ENCODE measurements at regions not wholly inside any gene's neighbourhood (a gene's known extent, or its start where the extent isn't known, plus 50 kb on each side); places are given as distances from the start of the nearest gene placed in this dataset.

GRCh38 chr10:90314718-90315117 is 543.1 kb downstream of the HTR7 start:
- Mint-ChIP-seq H3K4me1 (ENCODE audit: unreplicated experiment) (peaks cover 11% of the 10 kb centered on the region), H3K27me3 (ENCODE audit: unreplicated experiment) (peaks cover 2% of the 10 kb centered on the region), H3K27ac (ENCODE audit: unreplicated experiment) (no peak overlapping the region), H3K4me3 (ENCODE audit: unreplicated experiment) (no peak overlapping the region), H3K36me3 (ENCODE audit: low read depth, unreplicated experiment) (no peaks in the 10 kb centered on the region), H3K9me3 (ENCODE audit: unreplicated experiment) (no peaks in the 10 kb centered on the region)
- no peak for DNase-seq (ENCODE audit: low spot score)
- TF ChIP-seq, protein P1, sequence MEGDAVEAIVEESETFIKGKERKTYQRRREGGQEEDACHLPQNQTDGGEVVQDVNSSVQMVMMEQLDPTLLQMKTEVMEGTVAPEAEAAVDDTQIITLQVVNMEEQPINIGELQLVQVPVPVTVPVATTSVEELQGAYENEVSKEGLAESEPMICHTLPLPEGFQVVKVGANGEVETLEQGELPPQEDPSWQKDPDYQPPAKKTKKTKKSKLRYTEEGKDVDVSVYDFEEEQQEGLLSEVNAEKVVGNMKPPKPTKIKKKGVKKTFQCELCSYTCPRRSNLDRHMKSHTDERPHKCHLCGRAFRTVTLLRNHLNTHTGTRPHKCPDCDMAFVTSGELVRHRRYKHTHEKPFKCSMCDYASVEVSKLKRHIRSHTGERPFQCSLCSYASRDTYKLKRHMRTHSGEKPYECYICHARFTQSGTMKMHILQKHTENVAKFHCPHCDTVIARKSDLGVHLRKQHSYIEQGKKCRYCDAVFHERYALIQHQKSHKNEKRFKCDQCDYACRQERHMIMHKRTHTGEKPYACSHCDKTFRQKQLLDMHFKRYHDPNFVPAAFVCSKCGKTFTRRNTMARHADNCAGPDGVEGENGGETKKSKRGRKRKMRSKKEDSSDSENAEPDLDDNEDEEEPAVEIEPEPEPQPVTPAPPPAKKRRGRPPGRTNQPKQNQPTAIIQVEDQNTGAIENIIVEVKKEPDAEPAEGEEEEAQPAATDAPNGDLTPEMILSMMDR (IDR thresholded peaks at IDR 0.05; ENCODE audit: unreplicated experiment): no peak

DNA sequence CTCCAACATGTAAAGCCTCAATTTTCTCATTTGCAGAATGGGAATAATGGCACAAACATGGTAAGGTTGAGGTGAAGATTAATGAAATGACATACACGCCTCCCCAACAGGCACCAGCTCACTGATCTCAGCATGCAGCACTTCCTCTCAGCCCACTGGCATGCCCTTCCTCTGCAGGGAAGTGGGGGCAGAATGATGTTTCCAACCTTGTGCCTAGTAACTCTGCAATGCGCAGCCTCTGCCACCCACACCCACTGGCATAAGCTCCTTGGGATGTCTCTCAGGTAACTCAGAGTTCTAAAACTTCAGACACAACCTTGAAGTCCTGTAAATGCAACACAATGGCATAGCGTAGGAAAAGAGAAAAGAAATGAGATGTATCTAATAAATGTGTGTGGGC is 540.7 kb downstream of the HTR7 start:
- H3K27me3 Mint-ChIP-seq (ENCODE audit: unreplicated experiment): peaks cover 2% of the 10 kb centered on the region
- no peaks in the 10 kb centered on the region for H3K9me3 Mint-ChIP-seq (ENCODE audit: unreplicated experiment)
- H3K36me3 Mint-ChIP-seq (ENCODE audit: low read depth, unreplicated experiment): no peaks in the 10 kb centered on the region
- TF ChIP-seq, protein P1 (IDR thresholded peaks at IDR 0.05; ENCODE audit: unreplicated experiment): no peak
- H3K4me3 Mint-ChIP-seq (ENCODE audit: unreplicated experiment): no peak overlapping the region
- peaks cover 11% of the 10 kb centered on the region for H3K4me1 Mint-ChIP-seq (ENCODE audit: unreplicated experiment)
- no peak for DNase-seq (ENCODE audit: low spot score)
- H3K27ac Mint-ChIP-seq (ENCODE audit: unreplicated experiment): no peak overlapping the region

DNA sequence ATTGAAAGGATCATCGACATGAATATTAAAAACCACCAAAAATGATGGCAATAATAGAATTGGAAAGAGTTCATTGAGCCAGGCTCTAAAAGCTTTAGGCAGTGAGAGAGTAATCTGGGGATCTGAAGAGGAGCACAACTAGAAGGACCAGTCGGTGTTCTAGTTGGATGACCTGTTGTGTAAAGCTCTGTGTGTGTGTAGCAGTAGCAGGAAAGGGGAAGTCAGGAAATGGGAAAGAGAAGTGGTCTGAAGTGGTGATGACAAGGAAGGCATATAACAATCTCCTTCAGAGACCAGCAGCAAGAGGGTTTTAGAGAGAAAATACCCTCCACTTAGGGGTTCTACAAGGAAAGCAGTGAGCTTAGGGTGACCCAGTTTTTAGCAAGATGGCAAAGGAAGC is 539.2 kb downstream of the HTR7 start:
- peaks cover 11% of the 10 kb centered on the region for H3K4me1 Mint-ChIP-seq (ENCODE audit: unreplicated experiment)
- H3K27ac Mint-ChIP-seq (ENCODE audit: unreplicated experiment): no peak overlapping the region
- no peaks in the 10 kb centered on the region for H3K36me3 Mint-ChIP-seq (ENCODE audit: low read depth, unreplicated experiment)

GRCh38 chr10:90319188-90319914 is 538.5 kb downstream of the HTR7 start:
- no peaks in the 10 kb centered on the region for H3K9me3 Mint-ChIP-seq (ENCODE audit: unreplicated experiment)
- H3K27ac Mint-ChIP-seq (ENCODE audit: unreplicated experiment): no peak overlapping the region
- TF ChIP-seq, protein P1 (IDR thresholded peaks at IDR 0.05; ENCODE audit: unreplicated experiment): no peak
- peaks cover 13% of the 10 kb centered on the region for H3K4me1 Mint-ChIP-seq (ENCODE audit: unreplicated experiment)
- peaks cover 2% of the 10 kb centered on the region for H3K27me3 Mint-ChIP-seq (ENCODE audit: unreplicated experiment)
- no peak for DNase-seq (ENCODE audit: low spot score)
- H3K4me3 Mint-ChIP-seq (ENCODE audit: unreplicated experiment): no peak overlapping the region
- H3K36me3 Mint-ChIP-seq (ENCODE audit: low read depth, unreplicated experiment): no peaks in the 10 kb centered on the region

More for the DNA sequence above, 539.2 kb downstream of the HTR7 start:
- peaks cover 2% of the 10 kb centered on the region for H3K27me3 Mint-ChIP-seq (ENCODE audit: unreplicated experiment)
- no peak overlapping the region for H3K4me3 Mint-ChIP-seq (ENCODE audit: unreplicated experiment)
- TF ChIP-seq, protein P1 (IDR thresholded peaks at IDR 0.05; ENCODE audit: unreplicated experiment): no peak
- H3K9me3 Mint-ChIP-seq (ENCODE audit: unreplicated experiment): no peaks in the 10 kb centered on the region
- DNase-seq (ENCODE audit: low spot score): no peak

DNA sequence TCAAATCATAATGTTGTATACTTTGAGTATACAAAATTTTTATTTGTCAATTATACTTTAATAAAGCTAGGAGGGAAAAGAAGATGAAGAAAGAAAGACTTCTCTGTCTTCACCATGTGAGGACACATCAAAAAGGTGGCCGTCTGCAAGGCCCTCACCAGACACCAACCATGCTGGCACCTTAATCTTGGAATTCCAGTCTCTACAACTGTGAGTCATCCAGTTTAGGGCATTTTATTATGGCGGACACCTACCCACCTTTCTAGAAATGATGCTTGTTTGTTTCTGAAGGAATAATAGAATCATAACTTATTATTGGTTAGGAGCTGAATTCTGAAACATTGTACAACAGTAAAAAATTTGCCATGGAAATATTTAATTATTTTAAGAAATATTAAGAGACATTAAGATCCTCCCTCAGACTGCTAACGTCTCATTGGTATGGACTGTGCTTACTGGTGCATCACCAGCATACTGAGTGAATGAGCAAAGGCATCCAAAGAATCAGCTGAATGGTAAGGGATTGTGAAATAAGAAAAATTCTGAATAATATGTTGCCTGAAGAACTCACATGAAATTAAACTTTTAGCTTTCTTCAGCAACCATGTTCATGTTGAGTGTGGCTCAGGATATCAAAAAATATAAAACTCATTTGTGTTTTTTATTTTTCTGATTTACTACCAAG is 536.6 kb downstream of the HTR7 start:
- Mint-ChIP-seq H3K36me3 (ENCODE audit: low read depth, unreplicated experiment) (no peaks in the 10 kb centered on the region), H3K4me1 (ENCODE audit: unreplicated experiment) (peaks cover 16% of the 10 kb centered on the region), H3K27me3 (ENCODE audit: unreplicated experiment) (peaks cover 2% of the 10 kb centered on the region), H3K4me3 (ENCODE audit: unreplicated experiment) (no peak overlapping the region), H3K9me3 (ENCODE audit: unreplicated experiment) (no peaks in the 10 kb centered on the region), H3K27ac (ENCODE audit: unreplicated experiment) (no peak overlapping the region)
- DNase-seq (ENCODE audit: low spot score): no peak
- TF ChIP-seq, protein P1 (IDR thresholded peaks at IDR 0.05; ENCODE audit: unreplicated experiment): no peak

Data from endothelial cell (in vitro differentiated cells).